GM12873 (cell line): ENCODE measurements at regions not wholly inside any gene's neighbourhood (a gene's known extent, or its start where the extent isn't known, plus 50 kb on each side); places are given as distances from the start of the nearest gene placed in this dataset.

Source experiments
- CTCF ChIP-seq: IDR thresholded peaks from 2 replicates; pipeline ENCODE4 v1.5.1; 2012; ENCODE audit warnings: low read depth, mild to moderate bottlenecking, moderate library complexity, low read length, control low read depth; ENCODE audit not compliant: insufficient read depth; ENCODE audit errors: missing control alignments

GRCh38 chr13:105497597-105497996, 1037.9 kb downstream of the EFNB2 start:
- no peak for TF ChIP-seq CTCF

- no peak for TF ChIP-seq CTCF
Observed at GRCh38 chr13:105492216-105492615, 1043.2 kb downstream of the EFNB2 start.

- TF ChIP-seq CTCF, result no peak
Observed at GRCh38 chr13:105491345-105491744, 1044.1 kb downstream of the EFNB2 start.

GRCh38 chr13:105485081-105485480, 1050.4 kb downstream of the EFNB2 start:
- no peak for TF ChIP-seq CTCF

GRCh38 chr13:105474983-105475610, 1060.4 kb downstream of the EFNB2 start:
- TF ChIP-seq CTCF, result no peak

GRCh38 chr13:105471673-105472072, 1063.8 kb downstream of the EFNB2 start:
- no peak for TF ChIP-seq CTCF

- no peak for TF ChIP-seq CTCF
Observed at GRCh38 chr13:105466376-105466775, 1069.1 kb downstream of the EFNB2 start.
